ENCODE measurements at regions not wholly inside any gene's neighbourhood (a gene's known extent, or its start where the extent isn't known, plus 50 kb on each side); places are given as distances from the start of the nearest gene placed in this dataset.

DNA sequence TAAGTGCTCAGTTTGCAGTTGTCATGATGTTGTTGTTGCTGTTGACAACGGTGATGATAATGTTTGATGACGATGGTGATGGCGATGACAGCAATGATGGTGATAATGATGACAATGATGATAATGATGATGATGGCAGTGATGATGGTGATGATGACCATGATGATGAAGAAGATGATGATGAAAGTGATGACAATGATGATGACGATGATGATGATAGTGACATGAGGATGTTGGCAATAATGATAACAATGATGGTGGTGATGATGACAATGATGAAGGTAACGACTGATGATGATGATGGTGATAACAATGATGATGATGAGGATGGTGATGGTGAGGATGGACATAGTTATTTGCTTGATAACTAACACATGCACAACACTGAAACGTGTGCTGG lies 778.5 kb downstream of the VRK1 start:
- TF ChIP-seq YY1 (IDR thresholded peaks at IDR 0.05; ENCODE audit: insufficient read depth, insufficient read length) (no peak), ZNF274 (IDR thresholded peaks at IDR 0.05; ENCODE audit: low read depth, low read length) (no peak), SUZ12 (IDR thresholded peaks at IDR 0.05; ENCODE audit: extremely low read depth, insufficient read depth, insufficient read length) (no peak)
